IMR-90 (cell line): ENCODE measurements at regions not wholly inside any gene's neighbourhood (a gene's known extent, or its start where the extent isn't known, plus 50 kb on each side); places are given as distances from the start of the nearest gene placed in this dataset.

Source experiments
- ATAC-seq: fragments of 200-7000 bp; cut with Tn5 transposase; 2 replicates; pipeline ENCODE4 v1.9.1; 2020; ENCODE audit warnings: low read depth, mild to moderate bottlenecking, moderate library complexity
- BruUV-seq: library from RNA; stranded (reverse); fragments of 400-500 nt; replicated peaks from 2 replicates; lab custom pipeline; 2021; lab: Mats Ljungman, UMichigan
- CTCF ChIA-PET: fragments of 300-600 bp; formaldehyde crosslinking; extraction: SDS; loops from one replicate; lab custom pipeline; 2021; ENCODE audit warnings: antibody characterized with exemption; lab: Yijun Ruan, JAX
- POLR2A ChIA-PET: fragments of 300-600 bp; sonication (Branson Sonifier 250); formaldehyde crosslinking; loops from one replicate; lab custom pipeline; 2022; ENCODE audit warnings: antibody characterized with exemption; ENCODE audit not compliant: unreplicated experiment; lab: Charles Lee
- DNase-seq: peaks from one replicate; pipeline ENCODE4 v3.0.0; 2013
- H2AFZ ChIP-seq: replicated peaks from 2 replicates; pipeline ENCODE3; 2013; ENCODE audit warnings: low read length, mild to moderate bottlenecking; ENCODE audit not compliant: poor library complexity
- H2AK5ac ChIP-seq: 2 replicates; pipeline ENCODE4 v1.6.1; 2013; ENCODE audit warnings: low read depth, low read length, inconsistent platforms
- H2AK9ac ChIP-seq: replicated peaks from 2 replicates; pipeline ENCODE3; 2013; ENCODE audit warnings: mild to moderate bottlenecking, low read depth, low read length, moderate library complexity; ENCODE audit not compliant: poor library complexity
- H2BK120ac ChIP-seq: 2 replicates; pipeline ENCODE4 v1.6.1; 2013; ENCODE audit warnings: low read depth, low read length, inconsistent platforms
- H2BK15ac ChIP-seq: 3 replicates; pipeline ENCODE4 v1.6.1; 2013; ENCODE audit warnings: low read depth, low read length, inconsistent platforms
- H2BK20ac ChIP-seq: 2 replicates; pipeline ENCODE4 v1.6.1; 2013; ENCODE audit warnings: low read depth, mild to moderate bottlenecking, inconsistent platforms, low read length, moderate library complexity
- H2BK5ac ChIP-seq: 2 replicates; pipeline ENCODE4 v1.6.1; 2013; ENCODE audit warnings: mild to moderate bottlenecking, low read depth, low read length, inconsistent platforms; ENCODE audit not compliant: poor library complexity, severe bottlenecking
- H3K14ac ChIP-seq: replicated peaks from 2 replicates; pipeline ENCODE4 v1.6.1; 2013; ENCODE audit warnings: low read depth, low read length, inconsistent platforms
- H3K18ac ChIP-seq: 2 replicates; pipeline ENCODE4 v1.6.1; 2013; ENCODE audit warnings: low read depth, low read length, control low read depth
- H3K23ac ChIP-seq: 2 replicates; pipeline ENCODE4 v1.6.1; 2013; ENCODE audit warnings: low read depth, low read length, inconsistent platforms
- H3K27ac ChIP-seq: 2 replicates; pipeline ENCODE4 v1.5.1; 2013; ENCODE audit warnings: mild to moderate bottlenecking, control low read depth, low read length; ENCODE audit not compliant: insufficient read depth
- H3K27me3 ChIP-seq: 2 replicates; pipeline ENCODE4 v1.6.1; 2013; ENCODE audit warnings: low read length; ENCODE audit not compliant: control insufficient read depth, insufficient read depth
- H3K36me3 ChIP-seq: 2 replicates; pipeline ENCODE4 v1.6.1; 2013; ENCODE audit warnings: low read length, mixed read lengths; ENCODE audit not compliant: control insufficient read depth, insufficient read depth
- H3K4ac ChIP-seq: 2 replicates; pipeline ENCODE4 v1.6.1; 2013; ENCODE audit warnings: low read depth, low read length, inconsistent platforms
- H3K4me1 ChIP-seq: 2 replicates; pipeline ENCODE4 v1.6.1; 2013; ENCODE audit warnings: low read length, mixed read lengths; ENCODE audit not compliant: control insufficient read depth, insufficient read depth
- H3K4me2 ChIP-seq: 2 replicates; pipeline ENCODE4 v1.6.1; 2013; ENCODE audit warnings: low read depth, mild to moderate bottlenecking, control low read depth, low read length, moderate library complexity
- H3K4me3 ChIP-seq: 2 replicates; pipeline ENCODE4 v1.5.1; 2013; ENCODE audit warnings: low read depth, mild to moderate bottlenecking, control low read depth, low read length, moderate library complexity; ENCODE audit not compliant: insufficient read depth
- H3K56ac ChIP-seq: 2 replicates; pipeline ENCODE4 v1.6.1; 2013; ENCODE audit warnings: low read length, inconsistent platforms; ENCODE audit not compliant: insufficient read depth; ENCODE audit errors: extremely low read depth
- H3K79me1 ChIP-seq, 2 experiments: 2 replicates each; pipeline ENCODE4 v1.6.1; 2013; ENCODE audit warnings: low read length in 2 of 2, inconsistent platforms in 1 of 2, low read depth in 1 of 2
- H3K9ac ChIP-seq: 2 replicates; pipeline ENCODE4 v1.6.1; 2013; ENCODE audit warnings: low read depth, low read length, control low read depth
- H3K9me1 ChIP-seq: 2 replicates; pipeline ENCODE4 v1.6.1; 2013; ENCODE audit warnings: low read length, inconsistent platforms; ENCODE audit not compliant: insufficient read depth
- H3K9me3 ChIP-seq: 2 replicates; pipeline ENCODE4 v1.6.1; 2013; ENCODE audit warnings: low read length; ENCODE audit not compliant: control insufficient read depth, insufficient read depth
- H4K20me1 ChIP-seq: 2 replicates; pipeline ENCODE4 v1.6.1; 2013; ENCODE audit warnings: low read length, inconsistent platforms; ENCODE audit not compliant: insufficient read depth
- H4K5ac ChIP-seq: 2 replicates; pipeline ENCODE4 v1.6.1; 2013; ENCODE audit warnings: mild to moderate bottlenecking, low read depth, low read length, control low read depth
- H4K8ac ChIP-seq, 2 experiments: 2 replicates each; pipeline ENCODE4 v1.6.1; 2013; ENCODE audit warnings: low read depth in 2 of 2, low read length in 2 of 2, control low read depth in 1 of 2, inconsistent platforms in 1 of 2
- H4K91ac ChIP-seq: 2 replicates; pipeline ENCODE4 v1.6.1; 2013; ENCODE audit warnings: low read depth, low read length, inconsistent platforms; ENCODE audit not compliant: insufficient read depth
- BHLHE40 ChIP-seq: fragments of 150-350 bp; IDR thresholded peaks from 2 replicates; pipeline ENCODE4 v1.6.1; 2016; ENCODE audit warnings: mild to moderate bottlenecking, low read depth, low read length
- MAFK ChIP-seq: IDR thresholded peaks from 2 replicates; pipeline ENCODE4 v1.6.1; 2012; ENCODE audit warnings: low read depth, low read length, improper control_type of control experiment
- MXI1 ChIP-seq: IDR thresholded peaks from 2 replicates; pipeline ENCODE4 v1.6.1; 2012; ENCODE audit warnings: low read depth, mild to moderate bottlenecking, low read length, moderate library complexity, borderline replicate concordance
- RAD21 ChIP-seq: IDR thresholded peaks from 2 replicates; pipeline ENCODE4 v1.6.1; 2012; ENCODE audit warnings: low read length, improper control_type of control experiment
- SMC3 ChIP-seq: fragments of 150-350 bp; IDR thresholded peaks from 2 replicates; pipeline ENCODE4 v1.6.1; 2016; ENCODE audit warnings: low read depth, mild to moderate bottlenecking, antibody characterized with exemption, low read length, moderate library complexity
- WGBS, 2 experiments: methylation state at CpG; one replicate each; pipeline versions ENCODE4 v1.1.5 to v1.1.7; 2013; ENCODE audit warnings: missing lambda C conversion rate in 2 of 2; ENCODE audit not compliant: insufficient read length in 1 of 2; ENCODE audit errors: extremely low coverage in 2 of 2; 5-methylcytosine and 5-hydroxymethylcytosine counted together
- dilution Hi-C: fragments of 300-500 bp; cut with HindIII; formaldehyde crosslinking; loops from one replicate; pipeline ENCODE4 v1.14.3; 2018; ENCODE audit warnings: low sequenced_read_pairs; ENCODE audit not compliant: unreplicated experiment
- in situ Hi-C: fragments of 300-500 bp; cut with MboI; formaldehyde crosslinking; loops from 3 replicates; pipeline ENCODE4 v1.14.3; 2019; ENCODE audit warnings: low sequenced_read_pairs, inconsistent platforms, mixed read lengths
- intact Hi-C: fragments of 100-400 bp; cut with micrococcal nuclease; formaldehyde crosslinking; loops from 2 replicates; pipeline ENCODE4 v1.10.0; 2022
- TF ChIP-seq, protein P1 (sequence below): conservative IDR thresholded peaks from 2 replicates; pipeline ENCODE4 v1.5.1; 2012; ENCODE audit warnings: mild to moderate bottlenecking, low read depth, low read length, improper control_type of control experiment
- TF ChIP-seq, protein P2 (sequence below): fragments of 150-350 bp; IDR thresholded peaks from 2 replicates; pipeline ENCODE4 v1.6.1; 2016; ENCODE audit warnings: low read depth, mild to moderate bottlenecking, low read length, moderate library complexity, borderline replicate concordance

GRCh38 chr4:154982187-154983047 lies 201.3 kb downstream of the RBM46 start:
- Histone ChIP-seq H4K5ac (no peak overlapping the region), H3K9me1 (no peaks in the 10 kb centered on the region), H3K14ac (no peak overlapping the region), H2BK20ac (no peak overlapping the region), H3K36me3 (no peaks in the 10 kb centered on the region), H3K23ac (no peak overlapping the region), H4K8ac (no peak overlapping the region), H3K9ac (no peak overlapping the region), H2AK9ac (no peak overlapping the region), H3K56ac (no peak overlapping the region), H3K4me3 (no peak overlapping the region), H3K27ac (no peak overlapping the region), H3K18ac (no peak overlapping the region), H3K4ac (no peak overlapping the region), H4K91ac (no peak overlapping the region), H2BK15ac (no peak overlapping the region), H2AFZ (peak overlapping the region; percentile 33), H3K4me1 (no peaks in the 10 kb centered on the region), H2BK5ac (no peak overlapping the region), H3K27me3 (no peaks in the 10 kb centered on the region), H3K4me2 (no peak overlapping the region), H3K79me1 (no peaks in the 10 kb centered on the region), H4K20me1 (no peaks in the 10 kb centered on the region), H2BK120ac (no peak overlapping the region), H2AK5ac (no peak overlapping the region), H3K9me3 (no peaks in the 10 kb centered on the region)
- BruUV-seq: no TSS peak
- ChIA-PET CTCF (interaction anchor here (1.6 kb wide), 1 partner anchor 805 kb away, joined by 3 read pairs; no protein-coding TSS in a partner anchor), POLR2A (no interaction called here)
- in situ Hi-C loops: loop anchor here (10.0 to 25.0 kb wide), 2 partner anchors 392 to 805 kb away; partner anchors contain the start of gene MAP9
- dilution Hi-C loops: no loop called here
- intact Hi-C loops: loop anchor here (1.0 to 10.0 kb wide), 3 partner anchors 372 to 802 kb away; no protein-coding TSS in a partner anchor
- ATAC-seq: peak; percentile 69
- 21% methylated on average over 2 of the region's 10 CpGs; no CpG with 5 or more reads in 1 of the 2 experiments for WGBS, 2 experiments
- TF ChIP-seq BHLHE40 (no peak), RAD21 (peak; percentile 60), SMC3 (peak; percentile 53), MAFK (no peak), MXI1 (no peak)
- TF ChIP-seq, protein P1, sequence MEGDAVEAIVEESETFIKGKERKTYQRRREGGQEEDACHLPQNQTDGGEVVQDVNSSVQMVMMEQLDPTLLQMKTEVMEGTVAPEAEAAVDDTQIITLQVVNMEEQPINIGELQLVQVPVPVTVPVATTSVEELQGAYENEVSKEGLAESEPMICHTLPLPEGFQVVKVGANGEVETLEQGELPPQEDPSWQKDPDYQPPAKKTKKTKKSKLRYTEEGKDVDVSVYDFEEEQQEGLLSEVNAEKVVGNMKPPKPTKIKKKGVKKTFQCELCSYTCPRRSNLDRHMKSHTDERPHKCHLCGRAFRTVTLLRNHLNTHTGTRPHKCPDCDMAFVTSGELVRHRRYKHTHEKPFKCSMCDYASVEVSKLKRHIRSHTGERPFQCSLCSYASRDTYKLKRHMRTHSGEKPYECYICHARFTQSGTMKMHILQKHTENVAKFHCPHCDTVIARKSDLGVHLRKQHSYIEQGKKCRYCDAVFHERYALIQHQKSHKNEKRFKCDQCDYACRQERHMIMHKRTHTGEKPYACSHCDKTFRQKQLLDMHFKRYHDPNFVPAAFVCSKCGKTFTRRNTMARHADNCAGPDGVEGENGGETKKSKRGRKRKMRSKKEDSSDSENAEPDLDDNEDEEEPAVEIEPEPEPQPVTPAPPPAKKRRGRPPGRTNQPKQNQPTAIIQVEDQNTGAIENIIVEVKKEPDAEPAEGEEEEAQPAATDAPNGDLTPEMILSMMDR: peak; percentile 58
- TF ChIP-seq, protein P2, sequence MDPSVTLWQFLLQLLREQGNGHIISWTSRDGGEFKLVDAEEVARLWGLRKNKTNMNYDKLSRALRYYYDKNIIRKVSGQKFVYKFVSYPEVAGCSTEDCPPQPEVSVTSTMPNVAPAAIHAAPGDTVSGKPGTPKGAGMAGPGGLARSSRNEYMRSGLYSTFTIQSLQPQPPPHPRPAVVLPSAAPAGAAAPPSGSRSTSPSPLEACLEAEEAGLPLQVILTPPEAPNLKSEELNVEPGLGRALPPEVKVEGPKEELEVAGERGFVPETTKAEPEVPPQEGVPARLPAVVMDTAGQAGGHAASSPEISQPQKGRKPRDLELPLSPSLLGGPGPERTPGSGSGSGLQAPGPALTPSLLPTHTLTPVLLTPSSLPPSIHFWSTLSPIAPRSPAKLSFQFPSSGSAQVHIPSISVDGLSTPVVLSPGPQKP: no peak
- peak; percentile 48 for DNase-seq
